GM23248 (cell line): ENCODE measurements at regions not wholly inside any gene's neighbourhood (a gene's known extent, or its start where the extent isn't known, plus 50 kb on each side); places are given as distances from the start of the nearest gene placed in this dataset.

Experiments
- EZH2 ChIP-seq: fragments of 200-600 bp; sonication (generic); IDR thresholded peaks from 2 replicates; pipeline ENCODE4 v1.6.1; 2018; ENCODE audit warnings: antibody characterized with exemption, mild to moderate bottlenecking; ENCODE audit not compliant: insufficient read depth, poor library complexity, severe bottlenecking
- EZH2phosphoT487 ChIP-seq: fragments of 200-600 bp; sonication (generic); IDR thresholded peaks from 2 replicates; pipeline ENCODE4 v1.6.1; 2018; ENCODE audit warnings: antibody characterized with exemption, moderate library complexity, mild to moderate bottlenecking, low read depth; ENCODE audit not compliant: insufficient read depth

GRCh38 chr17:12389421-12389820 is 276.3 kb upstream of the MYOCD start:
- TF ChIP-seq EZH2 (no peak), EZH2phosphoT487 (no peak)
